ENCODE measurements at regions not wholly inside any gene's neighbourhood (a gene's known extent, or its start where the extent isn't known, plus 50 kb on each side); places are given as distances from the start of the nearest gene placed in this dataset.

DNA sequence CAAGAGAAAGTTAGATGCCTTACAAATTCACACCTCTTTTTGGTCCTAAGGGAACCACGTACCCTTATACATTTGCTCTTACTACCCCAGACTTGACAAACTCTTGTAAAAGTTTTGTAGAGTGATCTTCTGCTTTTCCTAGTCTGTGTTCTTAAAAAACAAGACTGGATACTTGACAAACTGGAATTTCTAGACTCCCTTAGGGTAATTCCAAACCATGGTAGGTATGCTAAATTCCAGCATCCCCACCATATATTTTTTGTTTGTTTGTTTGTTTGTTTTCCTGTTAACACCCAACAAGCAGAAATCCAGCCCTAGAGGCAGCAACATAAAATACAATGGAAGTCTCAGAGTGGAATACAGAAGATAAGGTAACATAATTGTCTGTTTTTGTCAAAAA lies 280.7 kb upstream of the NR2F2 start:
- TF ChIP-seq, protein P1, sequence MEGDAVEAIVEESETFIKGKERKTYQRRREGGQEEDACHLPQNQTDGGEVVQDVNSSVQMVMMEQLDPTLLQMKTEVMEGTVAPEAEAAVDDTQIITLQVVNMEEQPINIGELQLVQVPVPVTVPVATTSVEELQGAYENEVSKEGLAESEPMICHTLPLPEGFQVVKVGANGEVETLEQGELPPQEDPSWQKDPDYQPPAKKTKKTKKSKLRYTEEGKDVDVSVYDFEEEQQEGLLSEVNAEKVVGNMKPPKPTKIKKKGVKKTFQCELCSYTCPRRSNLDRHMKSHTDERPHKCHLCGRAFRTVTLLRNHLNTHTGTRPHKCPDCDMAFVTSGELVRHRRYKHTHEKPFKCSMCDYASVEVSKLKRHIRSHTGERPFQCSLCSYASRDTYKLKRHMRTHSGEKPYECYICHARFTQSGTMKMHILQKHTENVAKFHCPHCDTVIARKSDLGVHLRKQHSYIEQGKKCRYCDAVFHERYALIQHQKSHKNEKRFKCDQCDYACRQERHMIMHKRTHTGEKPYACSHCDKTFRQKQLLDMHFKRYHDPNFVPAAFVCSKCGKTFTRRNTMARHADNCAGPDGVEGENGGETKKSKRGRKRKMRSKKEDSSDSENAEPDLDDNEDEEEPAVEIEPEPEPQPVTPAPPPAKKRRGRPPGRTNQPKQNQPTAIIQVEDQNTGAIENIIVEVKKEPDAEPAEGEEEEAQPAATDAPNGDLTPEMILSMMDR (IDR thresholded peaks at IDR 0.05): no peak
- no peak for TF ChIP-seq POLR2A (IDR thresholded peaks at IDR 0.05)

Data from body of pancreas (tissue), 4 donors.